GM10266 (cell line): ENCODE measurements at regions not wholly inside any gene's neighbourhood (a gene's known extent, or its start where the extent isn't known, plus 50 kb on each side); places are given as distances from the start of the nearest gene placed in this dataset.
"Not testable (repeated sequence)": the region's sequence is repeated elsewhere in the genome, so short reads cannot be mapped to it uniquely, and the experiment has no call there.

Experiments
- DNase-seq: peaks from one replicate; pipeline ENCODE4 v3.0.0; 2012; ENCODE audit errors: extremely low spot score
- CTCF ChIP-seq: IDR thresholded peaks from 2 replicates; pipeline ENCODE4 v1.5.1; 2012; ENCODE audit warnings: mild to moderate bottlenecking, low read depth; ENCODE audit not compliant: control insufficient read depth, insufficient read depth; ENCODE audit errors: missing control alignments

GRCh38 chr6:156423075-156423474 is 354.1 kb upstream of the ARID1B start:
- no peak for DNase-seq
- TF ChIP-seq CTCF, result no peak

GRCh38 chr6:156421933-156422332 is 355.2 kb upstream of the ARID1B start:
- no peak for DNase-seq
- TF ChIP-seq CTCF, result no peak

GRCh38 chr6:156421301-156421700 is 355.9 kb upstream of the ARID1B start:
- not testable (repeated sequence) for DNase-seq

GRCh38 chr6:156420172-156420993 is 356.8 kb upstream of the ARID1B start:
- DNase-seq, result no peak
- TF ChIP-seq CTCF, result no peak

GRCh38 chr6:156419594-156419993 is 357.6 kb upstream of the ARID1B start:
- no peak for TF ChIP-seq CTCF
- no peak for DNase-seq

GRCh38 chr6:156418253-156418652 is 358.9 kb upstream of the ARID1B start:
- no peak for TF ChIP-seq CTCF
- DNase-seq, result no peak

GRCh38 chr6:156416391-156416790 is 360.8 kb upstream of the ARID1B start:
- no peak for TF ChIP-seq CTCF
- no peak for DNase-seq
